OCI-LY7 (cell line): ENCODE measurements at regions not wholly inside any gene's neighbourhood (a gene's known extent, or its start where the extent isn't known, plus 50 kb on each side); places are given as distances from the start of the nearest gene placed in this dataset.

Experiments
- CTCF ChIP-seq: fragments of 200-600 bp; sonication (generic); conservative IDR thresholded peaks from 2 replicates; pipeline ENCODE4 v1.5.1; 2014; ENCODE audit warnings: mild to moderate bottlenecking, antibody characterized with exemption, low read length, moderate library complexity, mixed read lengths
- EZH2phosphoT487 ChIP-seq: fragments of 200-600 bp; sonication (generic); IDR thresholded peaks from 2 replicates; pipeline ENCODE4 v1.6.1; 2018; ENCODE audit warnings: low read depth, borderline replicate concordance, mild to moderate bottlenecking, mixed run types, antibody characterized with exemption, low read length, moderate library complexity, mixed read lengths

- TF ChIP-seq CTCF (no peak), EZH2phosphoT487 (no peak)
Observed at GRCh38 chr3:103342205-103342731, 907.5 kb downstream of the ZPLD1 start.
